ENCODE measurements at regions not wholly inside any gene's neighbourhood (a gene's known extent, or its start where the extent isn't known, plus 50 kb on each side); places are given as distances from the start of the nearest gene placed in this dataset.

DNA sequence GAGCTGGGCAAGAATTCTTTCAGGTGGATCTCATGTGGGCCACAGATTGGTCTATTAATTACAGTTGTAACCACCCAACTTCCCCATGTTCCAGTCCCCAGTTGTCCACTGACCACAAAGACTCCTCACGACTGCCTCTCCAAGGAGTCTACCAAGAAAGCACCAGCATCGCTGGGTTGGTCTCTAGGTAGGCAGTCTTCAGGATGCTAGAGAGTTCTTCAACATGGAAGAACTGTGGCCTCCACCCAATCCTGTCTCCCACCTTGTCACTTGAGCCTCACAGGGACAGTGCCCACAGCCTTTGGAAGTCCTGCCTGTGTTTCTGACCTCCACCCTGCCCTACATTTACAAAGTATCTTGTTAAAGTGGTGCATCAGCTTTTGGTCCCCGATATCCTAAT lies 184.7 kb upstream of the FN1 start:
- no peaks in the 10 kb centered on the region for H3K23me2 ChIP-seq (ENCODE audit: low read depth, low read length)
- no peak overlapping the region for H4K5ac ChIP-seq (ENCODE audit: insufficient read length, low read depth, low read length)
- no peaks in the 10 kb centered on the region for H4K20me1 ChIP-seq (replicated peaks in 1 of 2; ENCODE audit: control insufficient read depth in 1 of 2, insufficient read depth in 2 of 2, low read length in 2 of 2)
- H3K79me2 ChIP-seq (ENCODE audit: control insufficient read depth in 1 of 2, insufficient read depth in 2 of 2, low read length in 2 of 2) = no peaks in the 10 kb centered on the region
- H3K23ac ChIP-seq (ENCODE audit: insufficient read length) = no peak overlapping the region
- no peak overlapping the region for H3K4me2 ChIP-seq (ENCODE audit: insufficient read depth in 1 of 2, low read depth in 2 of 2, low read length in 2 of 2)
- H3K36me3 ChIP-seq (ENCODE audit: control insufficient read depth in 2 of 4, insufficient read depth in 4 of 4, low read length in 3 of 4) = no peaks in the 10 kb centered on the region
- H3K27me3 ChIP-seq (replicated peaks in 1 of 4; ENCODE audit: control insufficient read depth in 3 of 4, extremely low read depth in 1 of 4, insufficient read depth in 3 of 4, low read length in 3 of 4) = no peaks in the 10 kb centered on the region
- no peak overlapping the region for H3K56ac ChIP-seq (replicated peaks; ENCODE audit: insufficient read length, low read depth, low read length)
- no peak overlapping the region for H4K91ac ChIP-seq (replicated peaks; ENCODE audit: insufficient read length, low read length)
- WGBS, 2 experiments (ENCODE audit: extremely low coverage in 1 of 2, insufficient coverage in 1 of 2, insufficient read length in 1 of 2, insufficient replicate concordance in 2 of 2, low coverage in 1 of 2, low lambda C conversion rate in 2 of 2, missing lambda C conversion rate in 1 of 2) = 91% methylated on average over 3 of the region's 3 CpGs; no CpG with 5 or more reads in 1 of the 2 experiments
- no peak overlapping the region for H2BK20ac ChIP-seq (ENCODE audit: low read length)
- H2BK5ac ChIP-seq (ENCODE audit: low read depth, low read length) = no peak overlapping the region
- DNase-seq (ENCODE audit: low read depth in 1 of 2, low spot score in 2 of 2) (no peak), FAIRE-seq (no peak)
- ChIA-PET CTCF (ENCODE audit: partially characterized antibody) (no interaction called here), POLR2A (ENCODE audit: partially characterized antibody) (no interaction called here)
- no peak overlapping the region for H3K18ac ChIP-seq (ENCODE audit: extremely low read depth, low read length)
- H4K8ac ChIP-seq (ENCODE audit: extremely low read depth, insufficient read depth, low read length) = no peak overlapping the region
- no peak overlapping the region for H3K14ac ChIP-seq (ENCODE audit: insufficient read length)
- H3K79me1 ChIP-seq (ENCODE audit: low read depth, low read length) = no peaks in the 10 kb centered on the region
- no peak overlapping the region for H2BK120ac ChIP-seq (replicated peaks; ENCODE audit: low read depth, low read length)
- peaks cover 0 to 11% (median 3%) of the 10 kb centered on the region in 4 experiments; a peak in 4 of 7 replicates for H3K4me1 ChIP-seq (replicated peaks in 1 of 4; ENCODE audit: control insufficient read depth in 3 of 4, insufficient read depth in 4 of 4, low read length in 3 of 4)
- no peak overlapping the region for H3K27ac ChIP-seq (ENCODE audit: low read depth, low read length)
- TF ChIP-seq SP4 (IDR thresholded peaks at IDR 0.05; ENCODE audit: low read length) (no peak), HDAC6 (IDR thresholded peaks at IDR 0.05; ENCODE audit: low read depth, low read length) (no peak), SP1 (IDR thresholded peaks at IDR 0.05; ENCODE audit: low read depth, low read length) (no peak), ASH2L (IDR thresholded peaks at IDR 0.05; ENCODE audit: low read length) (no peak), KDM5A (IDR thresholded peaks at IDR 0.05; ENCODE audit: low read length) (no peak), BACH1 (IDR thresholded peaks at IDR 0.05; ENCODE audit: low read length) (no peak), TBP (IDR thresholded peaks at IDR 0.05; ENCODE audit: low read depth, low read length) (no peak), CHD2 (IDR thresholded peaks at IDR 0.05; ENCODE audit: low read length) (no peak), EP300 (IDR thresholded peaks at IDR 0.05; ENCODE audit: borderline replicate concordance in 1 of 2, low read depth in 2 of 2, low read length in 2 of 2) (no peak), JUND (IDR thresholded peaks at IDR 0.05; ENCODE audit: low read length) (no peak), GABPA (IDR thresholded peaks at IDR 0.05; ENCODE audit: borderline replicate concordance, insufficient read depth, low read length) (no peak), CBX8 (IDR thresholded peaks at IDR 0.05; ENCODE audit: borderline replicate concordance, low read depth, low read length) (no peak)
- TF ChIP-seq, protein P1, sequence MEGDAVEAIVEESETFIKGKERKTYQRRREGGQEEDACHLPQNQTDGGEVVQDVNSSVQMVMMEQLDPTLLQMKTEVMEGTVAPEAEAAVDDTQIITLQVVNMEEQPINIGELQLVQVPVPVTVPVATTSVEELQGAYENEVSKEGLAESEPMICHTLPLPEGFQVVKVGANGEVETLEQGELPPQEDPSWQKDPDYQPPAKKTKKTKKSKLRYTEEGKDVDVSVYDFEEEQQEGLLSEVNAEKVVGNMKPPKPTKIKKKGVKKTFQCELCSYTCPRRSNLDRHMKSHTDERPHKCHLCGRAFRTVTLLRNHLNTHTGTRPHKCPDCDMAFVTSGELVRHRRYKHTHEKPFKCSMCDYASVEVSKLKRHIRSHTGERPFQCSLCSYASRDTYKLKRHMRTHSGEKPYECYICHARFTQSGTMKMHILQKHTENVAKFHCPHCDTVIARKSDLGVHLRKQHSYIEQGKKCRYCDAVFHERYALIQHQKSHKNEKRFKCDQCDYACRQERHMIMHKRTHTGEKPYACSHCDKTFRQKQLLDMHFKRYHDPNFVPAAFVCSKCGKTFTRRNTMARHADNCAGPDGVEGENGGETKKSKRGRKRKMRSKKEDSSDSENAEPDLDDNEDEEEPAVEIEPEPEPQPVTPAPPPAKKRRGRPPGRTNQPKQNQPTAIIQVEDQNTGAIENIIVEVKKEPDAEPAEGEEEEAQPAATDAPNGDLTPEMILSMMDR (IDR thresholded peaks at IDR 0.05; ENCODE audit: control extremely low read depth in 1 of 3, insufficient read depth in 1 of 3, low read depth in 1 of 3, low read length in 3 of 3) = no peak
- H3K4ac ChIP-seq (replicated peaks; ENCODE audit: insufficient read length, low read depth, low read length) = no peak overlapping the region
- H3K9me3 ChIP-seq (ENCODE audit: insufficient read depth in 2 of 2, low read depth in 1 of 2, low read length in 1 of 2) = peaks cover 0 to 4% of the 10 kb centered on the region in 2 experiments; a peak in 3 of 4 replicates
- H2BK15ac ChIP-seq (ENCODE audit: low read length) = 0 out of 2 replicates have a peak overlapping the region, but pooled peaks have one; percentile 8
- H2AK5ac ChIP-seq (ENCODE audit: low read depth, low read length) = 0 out of 2 replicates have a peak overlapping the region, but pooled peaks have one; percentile 11
- no peak overlapping the region for H3K9ac ChIP-seq (replicated peaks in 1 of 4; ENCODE audit: extremely low read depth in 1 of 4, low read depth in 3 of 4, low read length in 3 of 4)
- H2BK12ac ChIP-seq (ENCODE audit: low read depth, low read length) = peak overlapping the region; percentile 30; the same call in 1 of the 2 replicates
- H3K4me3 ChIP-seq (ENCODE audit: extremely low read depth in 1 of 4, insufficient read depth in 2 of 4, low read depth in 3 of 4, low read length in 4 of 4) = no peak overlapping the region
- 0 out of 2 replicates have a peak overlapping the region, but pooled peaks have one; percentile 10 for H2AFZ ChIP-seq (ENCODE audit: low read length)

All from H1 (cell line).